Mucosa of descending colon (tissue), 3 donors: ENCODE measurements at regions not wholly inside any gene's neighbourhood (a gene's known extent, or its start where the extent isn't known, plus 50 kb on each side); places are given as distances from the start of the nearest gene placed in this dataset.
"Not testable (repeated sequence)": the region's sequence is repeated elsewhere in the genome, so short reads cannot be mapped to it uniquely, and the experiment has no call there.

ENCODE experiments used
- ATAC-seq: fragments of 200-7000 bp; cut with Tn5 transposase; one replicate; pipeline ENCODE4 v1.9.1; 2020; ENCODE audit warnings: mild to moderate bottlenecking, moderate library complexity
- DNase-seq, 3 donors: peaks; one replicate each; pipeline ENCODE4 v3.0.0-alpha.2; 2020
- H3K36me3 ChIP-seq: fragments of 200-600 bp; one replicate; pipeline ENCODE4 v1.8.0; 2021; ENCODE audit warnings: low read depth, mild to moderate bottlenecking
- H3K4me1 ChIP-seq: fragments of 200-600 bp; one replicate; pipeline ENCODE4 v1.8.0; 2021; ENCODE audit warnings: low read depth, mild to moderate bottlenecking
- H3K4me3 ChIP-seq: fragments of 200-600 bp; one replicate; pipeline ENCODE4 v1.8.0; 2021; ENCODE audit warnings: mild to moderate bottlenecking
- H3K9me3 ChIP-seq: fragments of 200-600 bp; one replicate; pipeline ENCODE4 v1.8.0; 2021; ENCODE audit warnings: mild to moderate bottlenecking
- CTCF ChIP-seq: fragments of 200-600 bp; IDR thresholded peaks from one replicate; pipeline ENCODE4 v1.8.0; 2022; ENCODE audit warnings: antibody characterized with exemption, mild to moderate bottlenecking
- intact Hi-C, 2 donors: fragments of 100-400 bp; cut with DNase I in 1 of 2; cut with micrococcal nuclease in 1 of 2; formaldehyde crosslinking; loops; one replicate each; pipeline versions ENCODE4 v1.11.0 to v1.11.1; 2022; cut with DNase I, micrococcal nuclease
- donor health status: DM: no; HTN: no; CAD: no; lungs with moderate emphysema.
- donor health status: DM: no; HTN: no; CAD: no.
- donor health status: DM: no; HTN: yes; CAD: no.

- H3K9me3 ChIP-seq: no peaks in the 10 kb centered on the region
- ATAC-seq: no peak
- no peaks in the 10 kb centered on the region for H3K4me1 ChIP-seq
- no peak overlapping the region for H3K4me3 ChIP-seq
- intact Hi-C loops: no loop called here
- TF ChIP-seq CTCF: no peak
- H3K36me3 ChIP-seq: no peaks in the 10 kb centered on the region
- DNase-seq: no peak
These were observed 186.2 kb upstream of the ZNF217 start for GRCh38 chr20:53779822-53780221.

- no peak for TF ChIP-seq CTCF
- Histone ChIP-seq H3K4me3 (no peak overlapping the region), H3K4me1 (no peaks in the 10 kb centered on the region), H3K9me3 (no peaks in the 10 kb centered on the region), H3K36me3 (no peaks in the 10 kb centered on the region)
- ATAC-seq: no peak
- intact Hi-C loops: no loop called here
- DNase-seq: no peak
These were observed 185.1 kb upstream of the ZNF217 start for GRCh38 chr20:53778736-53779135.

GRCh38 chr20:53778041-53778516 is 184.4 kb upstream of the ZNF217 start:
- no peaks in the 10 kb centered on the region for H3K36me3 ChIP-seq
- no peak for TF ChIP-seq CTCF
- H3K9me3 ChIP-seq: no peaks in the 10 kb centered on the region
- no peaks in the 10 kb centered on the region for H3K4me1 ChIP-seq
- H3K4me3 ChIP-seq: no peak overlapping the region
- no peak for ATAC-seq
- intact Hi-C loops: no loop called here
- no peak for DNase-seq

- H3K9me3 ChIP-seq, intact Hi-C loops, H3K4me1 ChIP-seq, H3K4me3 ChIP-seq, DNase-seq, H3K36me3 ChIP-seq, ATAC-seq: not testable (repeated sequence)
These were observed 183.8 kb upstream of the ZNF217 start for GRCh38 chr20:53777402-53777801.

GRCh38 chr20:53776858-53777257 is 183.2 kb upstream of the ZNF217 start:
- Histone ChIP-seq H3K36me3 (no peaks in the 10 kb centered on the region), H3K4me3 (no peak overlapping the region), H3K4me1 (no peaks in the 10 kb centered on the region), H3K9me3 (no peaks in the 10 kb centered on the region)
- intact Hi-C loops: no loop called here
- no peak for TF ChIP-seq CTCF
- ATAC-seq (no peak), DNase-seq (no peak)

- ATAC-seq (peak; percentile 38), DNase-seq (no peak)
- Histone ChIP-seq H3K4me1 (no peaks in the 10 kb centered on the region), H3K36me3 (no peaks in the 10 kb centered on the region), H3K4me3 (no peak overlapping the region), H3K9me3 (no peaks in the 10 kb centered on the region)
- TF ChIP-seq CTCF: no peak
- intact Hi-C loops: no loop called here
These were observed 181.0 kb upstream of the ZNF217 start for GRCh38 chr20:53774461-53775203.
